GM12892 (cell line): ENCODE measurements at regions not wholly inside any gene's neighbourhood (a gene's known extent, or its start where the extent isn't known, plus 50 kb on each side); places are given as distances from the start of the nearest gene placed in this dataset.

Experiments used
- POLR2A ChIP-seq: IDR thresholded peaks from 2 replicates; pipeline ENCODE4 v1.6.1; 2011; ENCODE audit warnings: low read depth, low read length, control low read depth
- POLR2AphosphoS5 ChIP-seq: IDR thresholded peaks from 2 replicates; pipeline ENCODE4 v1.6.1; 2011; ENCODE audit warnings: low read depth, low read length, control low read depth
- TAF1 ChIP-seq: IDR thresholded peaks from 2 replicates; pipeline ENCODE4 v1.6.1; 2011; ENCODE audit warnings: low read depth, mild to moderate bottlenecking, control low read depth, low read length, borderline replicate concordance

GRCh38 chr14:89578156-89578555 is 161.1 kb upstream of the FOXN3 start:
- TF ChIP-seq POLR2A (no peak), POLR2AphosphoS5 (no peak), TAF1 (no peak)
